Kasumi-1 (cell line): ENCODE measurements at regions not wholly inside any gene's neighbourhood (a gene's known extent, or its start where the extent isn't known, plus 50 kb on each side); places are given as distances from the start of the nearest gene placed in this dataset.
"Not testable (repeated sequence)": the region's sequence is repeated elsewhere in the genome, so short reads cannot be mapped to it uniquely, and the experiment has no call there.

ENCODE experiments used
- DNase-seq, 2 experiments: peaks; one replicate each; lab custom pipeline; 2025; lab: John Stamatoyannopoulos, UW

DNA sequence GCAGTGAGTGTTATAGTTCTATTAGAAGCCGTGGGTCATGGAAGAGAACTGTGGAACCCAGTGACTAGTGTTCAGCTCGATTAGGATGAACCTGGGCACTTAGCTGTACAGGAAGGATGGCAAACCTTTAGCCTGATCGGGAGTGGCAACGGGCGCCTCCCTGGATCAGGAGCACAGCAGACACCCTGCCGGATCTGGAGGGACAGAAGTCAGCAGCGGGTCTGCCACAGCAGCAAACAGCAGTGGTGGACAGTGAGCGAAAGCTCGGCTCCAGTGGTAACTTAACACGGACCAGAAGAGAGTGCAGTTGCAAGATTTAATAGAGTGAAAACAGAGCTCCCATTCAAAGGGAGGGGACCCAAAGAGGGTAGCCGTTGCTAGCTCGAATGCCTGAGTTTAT is 697.6 kb upstream of the SLITRK1 start:
- not testable (repeated sequence) for DNase-seq

GRCh38 chr13:84574851-84575250 is 692.6 kb upstream of the SLITRK1 start:
- DNase-seq, result peak; percentile 31 to 46

DNA sequence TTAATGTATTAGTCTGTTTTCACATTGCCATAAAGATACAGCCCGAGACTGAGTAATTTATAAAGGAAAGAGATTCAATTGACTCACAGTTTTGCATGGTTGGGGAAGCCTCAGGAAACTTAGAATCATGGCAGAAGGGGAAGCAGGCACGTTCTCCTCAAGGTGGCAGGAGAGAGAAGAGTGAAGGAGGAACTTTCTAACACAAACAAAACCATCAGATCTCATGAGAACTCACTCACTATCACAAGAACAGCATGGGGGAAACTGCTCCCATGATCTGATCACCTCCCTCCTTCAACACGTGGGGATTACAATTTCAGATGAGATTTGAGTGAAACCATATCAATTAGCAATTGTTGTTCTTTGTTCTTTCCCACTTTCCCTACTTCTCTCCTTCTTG is 689.0 kb upstream of the SLITRK1 start:
- no peak for DNase-seq

DNA sequence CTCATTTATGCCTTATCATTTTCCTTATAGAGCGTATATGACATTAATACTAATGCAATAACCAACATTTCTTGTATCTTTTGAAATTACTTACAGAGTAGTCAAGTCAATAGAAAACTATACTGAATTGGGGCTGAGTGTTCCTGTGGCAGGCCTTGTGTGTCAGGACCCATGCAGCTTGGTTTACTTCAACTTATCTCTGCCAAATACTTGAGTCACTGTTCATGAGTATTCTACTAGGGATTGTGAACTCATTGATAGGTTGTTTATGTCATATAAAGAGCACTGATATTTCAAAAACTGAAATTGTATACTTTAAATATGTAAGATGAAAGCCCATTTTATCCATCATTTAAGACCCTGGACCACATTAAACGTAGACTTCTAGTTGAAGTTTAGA is 688.6 kb upstream of the SLITRK1 start:
- no peak for DNase-seq

- no peak for DNase-seq
Measured at GRCh38 chr13:84569366-84569765, 687.1 kb upstream of the SLITRK1 start.

- peak; percentile 49 to 64 for DNase-seq
Measured at GRCh38 chr13:84567848-84568247, 685.6 kb upstream of the SLITRK1 start.

- DNase-seq, result no peak
Measured at GRCh38 chr13:84566780-84567179, 684.5 kb upstream of the SLITRK1 start.

DNA sequence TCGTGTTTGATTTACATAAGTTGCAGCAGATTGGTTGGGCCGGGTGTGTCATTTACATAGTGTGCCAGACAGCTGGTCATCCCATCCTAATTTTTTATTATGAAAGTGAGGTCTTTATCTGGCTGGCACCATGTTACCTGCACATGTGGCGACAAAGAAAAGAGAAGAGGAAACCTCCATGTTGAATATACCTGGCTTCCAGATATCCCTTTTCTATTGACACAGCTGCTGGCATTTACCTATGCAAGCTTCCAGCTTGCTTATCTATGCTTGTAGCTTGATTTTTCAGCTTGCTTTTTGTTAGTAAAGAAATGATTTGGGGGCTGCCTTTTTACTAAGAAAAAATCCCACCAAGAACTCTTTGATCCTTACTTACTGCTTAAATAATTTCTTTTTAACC is 681.3 kb upstream of the SLITRK1 start:
- no peak for DNase-seq

GRCh38 chr13:84553227-84553626 is 671.0 kb upstream of the SLITRK1 start:
- no peak for DNase-seq

DNA sequence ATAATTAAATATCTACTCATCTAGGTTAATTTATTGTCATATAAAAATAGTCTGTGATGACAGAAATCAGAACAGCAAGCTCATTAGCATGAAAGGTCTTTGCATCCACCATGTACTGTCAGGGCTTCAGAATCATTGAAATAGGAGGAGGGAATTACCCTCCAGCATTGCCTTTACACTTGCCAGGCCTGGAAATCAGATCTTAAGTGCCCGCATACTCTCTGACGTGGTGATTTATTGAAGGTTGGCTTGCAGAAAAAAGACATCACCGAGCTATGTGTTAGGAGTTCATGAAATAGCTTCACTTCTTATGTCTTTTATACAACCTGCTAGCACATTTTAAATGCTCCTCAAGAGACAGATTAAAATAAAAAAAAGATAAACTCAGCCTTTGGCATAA is 661.7 kb upstream of the SLITRK1 start:
- no peak for DNase-seq

DNA sequence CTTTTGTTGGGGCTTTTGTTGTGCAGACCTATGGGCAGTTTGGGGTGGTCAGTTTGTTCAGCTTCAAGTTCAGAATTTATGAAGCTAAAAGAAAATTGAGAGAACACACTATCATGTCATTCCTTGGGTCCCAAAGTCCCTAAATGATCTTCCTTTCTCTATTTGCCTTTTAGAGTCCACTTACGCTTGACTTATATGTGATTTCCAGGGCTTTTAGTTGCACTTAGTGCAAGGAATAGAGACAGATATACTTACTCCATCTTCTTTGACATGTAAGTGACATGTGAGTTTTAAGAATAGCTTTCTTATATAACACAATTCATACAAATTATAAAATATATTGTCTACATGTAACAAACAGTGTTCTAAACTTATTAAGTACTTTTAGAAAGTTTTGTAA is 660.1 kb upstream of the SLITRK1 start:
- no peak for DNase-seq

DNA sequence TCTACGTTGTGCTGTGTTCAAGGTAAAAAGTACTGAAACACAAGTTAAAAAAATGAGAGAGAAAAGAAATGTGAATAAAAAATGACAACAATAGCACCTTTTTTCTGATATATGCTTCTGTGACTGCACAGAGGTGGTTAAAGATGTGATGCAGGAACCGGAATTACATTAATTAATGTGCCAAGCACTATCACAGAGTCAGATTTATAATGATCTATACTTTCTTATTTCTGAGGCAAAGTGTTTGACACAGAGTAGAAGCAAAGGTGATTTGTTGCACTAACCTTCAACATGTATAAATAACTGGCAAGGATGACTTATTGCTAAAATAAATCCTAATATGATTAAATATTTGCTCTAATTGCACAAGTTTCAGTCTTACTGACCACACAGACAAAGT is 654.6 kb upstream of the SLITRK1 start:
- DNase-seq, result no peak

DNA sequence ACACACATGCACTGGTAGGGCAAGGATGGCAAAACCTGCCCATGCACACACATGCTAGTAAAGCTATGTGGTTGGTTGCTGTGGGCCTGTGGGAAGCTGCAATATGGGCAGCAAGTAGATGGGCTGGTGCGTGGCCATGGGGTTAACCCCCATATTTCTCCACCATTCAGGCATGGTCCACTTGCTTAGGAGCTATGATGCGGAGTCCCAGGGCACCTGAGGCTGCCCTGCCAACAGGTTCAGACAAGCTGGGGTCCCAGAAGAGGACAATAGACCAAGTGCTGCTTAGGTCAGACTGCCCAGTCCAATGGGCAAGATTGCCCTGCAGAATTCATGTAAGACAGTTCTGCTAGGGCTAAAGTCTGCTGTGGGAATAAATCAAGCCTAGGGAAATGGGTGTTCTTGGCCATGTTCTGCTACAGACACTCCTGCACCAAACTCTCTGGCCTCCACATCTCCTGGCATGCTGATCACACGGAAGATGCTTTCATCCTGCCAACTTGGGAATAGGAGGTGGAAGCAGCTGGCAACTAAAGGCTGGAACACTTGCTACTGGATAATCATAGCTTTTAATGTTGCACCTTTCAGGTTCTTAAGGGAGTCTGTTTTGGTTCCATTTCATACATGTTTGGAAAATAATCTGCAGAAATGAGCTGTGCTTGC is 646.3 kb upstream of the SLITRK1 start:
- no peak for DNase-seq

DNA sequence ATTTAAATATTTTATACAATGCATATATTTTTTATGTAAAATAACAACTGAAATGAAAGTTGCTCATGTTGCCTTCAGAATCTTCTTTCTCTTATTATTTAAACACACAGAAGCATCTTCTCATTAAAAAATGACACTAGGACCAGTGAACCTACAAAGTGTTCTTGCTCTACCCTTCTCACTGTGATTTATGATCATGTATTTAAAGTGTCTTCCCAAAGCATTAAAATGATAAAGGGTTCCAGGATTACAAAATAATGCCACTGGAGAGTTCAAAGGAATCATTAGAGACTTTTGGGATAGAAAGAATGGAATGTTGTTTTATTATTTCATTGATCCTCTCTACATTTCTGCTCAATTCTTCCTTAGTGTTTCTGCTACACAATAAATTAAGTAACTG is 643.6 kb upstream of the SLITRK1 start:
- no peak for DNase-seq

DNA sequence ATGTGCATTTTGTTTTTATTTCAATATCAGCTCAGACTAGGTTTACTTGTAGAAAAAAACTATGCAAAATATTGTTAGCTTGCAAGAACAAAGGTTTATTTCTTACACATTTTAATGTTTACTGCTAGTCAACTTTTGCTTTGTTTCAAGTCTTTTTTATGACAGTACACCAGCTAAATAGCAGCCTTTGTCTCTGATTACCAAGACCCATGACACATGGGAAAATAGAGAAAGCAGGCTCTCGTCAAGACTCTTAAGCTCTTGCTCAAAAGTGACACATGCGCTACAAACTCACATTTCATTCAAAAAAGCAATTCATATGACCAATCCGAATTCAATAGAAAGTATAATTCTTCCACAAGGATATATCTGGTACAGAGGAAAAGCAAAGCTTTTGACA is 642.3 kb upstream of the SLITRK1 start:
- no peak for DNase-seq

- no peak for DNase-seq
Measured at GRCh38 chr13:84500016-84500415, 617.7 kb upstream of the SLITRK1 start.

DNA sequence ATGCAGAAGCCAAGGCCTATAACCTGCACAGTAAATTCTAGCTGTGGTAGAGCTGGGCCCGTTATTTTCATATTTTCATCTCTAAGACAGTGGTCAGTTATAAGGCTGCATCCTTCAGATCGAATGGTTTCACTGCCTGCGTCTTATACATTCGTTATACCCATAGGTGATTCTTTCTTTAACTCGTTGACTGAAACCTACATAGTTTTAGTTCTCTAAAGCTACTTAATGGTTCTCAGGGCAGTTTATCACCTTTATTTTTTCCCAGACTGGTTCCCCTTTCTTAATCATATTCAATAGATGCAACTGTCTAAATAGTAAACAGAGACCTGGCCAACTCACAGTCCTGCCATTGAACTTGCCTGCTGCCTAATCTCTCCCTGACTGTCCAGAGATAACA is 615.3 kb upstream of the SLITRK1 start:
- no peak for DNase-seq

GRCh38 chr13:84491952-84492351 is 609.7 kb upstream of the SLITRK1 start:
- DNase-seq, result no peak

DNA sequence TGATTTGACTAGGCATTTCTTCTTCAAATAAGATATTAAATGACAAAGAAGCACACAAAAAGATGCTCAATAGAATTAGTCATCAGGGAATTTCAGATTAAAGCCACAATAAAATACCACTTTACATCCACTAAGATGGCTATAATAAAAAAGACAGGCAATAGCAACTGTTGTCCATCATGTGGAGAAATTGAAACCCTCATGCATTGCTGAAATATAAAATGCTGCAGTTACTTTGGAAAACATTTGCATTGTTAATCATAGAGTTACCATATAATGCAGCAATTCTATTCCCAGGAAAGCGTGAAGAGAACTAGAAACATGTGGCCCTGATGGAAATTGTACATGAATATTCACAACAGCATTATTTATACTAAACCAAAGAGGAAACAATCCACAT is 605.5 kb upstream of the SLITRK1 start:
- DNase-seq, result no peak

- no peak for DNase-seq
Measured at GRCh38 chr13:84481958-84482357, 599.7 kb upstream of the SLITRK1 start.

DNA sequence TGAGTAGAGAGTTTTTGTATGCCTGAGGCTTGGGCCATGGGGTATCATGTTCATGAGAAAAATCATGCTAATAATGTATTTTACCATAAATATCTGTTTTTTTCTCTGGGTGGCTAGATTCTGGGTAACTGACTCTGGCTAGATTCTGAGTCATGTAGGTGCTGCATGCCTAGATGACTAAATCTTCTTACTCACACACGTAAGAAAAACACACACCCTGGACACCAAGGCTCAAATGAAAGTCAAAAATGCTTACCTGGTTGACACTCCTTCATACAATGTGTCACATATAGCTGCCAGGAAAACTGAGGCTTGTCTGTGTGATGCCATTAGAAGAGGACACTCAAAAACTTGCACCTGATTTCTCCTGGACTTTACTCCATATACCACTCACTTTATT is 597.4 kb upstream of the SLITRK1 start:
- no peak for DNase-seq

DNA sequence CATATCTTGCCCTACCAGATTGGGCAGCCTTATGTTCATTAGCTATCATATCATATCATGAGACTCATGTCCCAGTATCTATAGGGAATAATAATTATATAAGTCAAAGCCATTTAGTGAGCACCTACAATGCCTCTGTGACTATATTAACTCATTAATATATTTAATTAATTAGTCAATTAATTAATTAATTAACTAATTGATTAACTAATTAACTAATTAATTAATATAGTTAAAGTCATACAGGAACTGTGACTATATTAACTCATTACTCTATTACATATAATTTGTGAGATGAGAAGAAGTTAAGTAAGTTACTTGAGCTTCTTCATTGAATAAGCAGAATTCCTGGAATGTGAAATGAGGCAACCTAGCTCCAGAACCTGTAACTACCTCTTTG is 588.3 kb upstream of the SLITRK1 start:
- DNase-seq, result no peak

DNA sequence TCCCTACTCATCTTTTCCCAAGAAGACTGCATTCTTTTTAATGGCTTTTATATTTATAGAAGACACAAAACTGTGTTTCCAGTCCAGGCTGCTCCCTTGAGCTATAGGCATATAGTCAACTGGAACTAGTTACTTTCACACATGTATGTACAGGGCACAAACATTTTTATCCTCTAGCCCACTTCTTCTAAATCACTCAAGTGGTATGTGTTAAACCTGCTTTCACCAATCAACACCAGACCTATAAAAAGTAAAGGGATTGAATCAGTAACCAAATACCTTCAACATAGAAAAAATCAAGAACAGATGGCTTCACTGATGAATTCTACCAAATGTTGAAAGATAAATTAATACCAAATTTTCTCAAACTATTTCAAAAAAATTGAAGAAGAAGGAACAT is 584.2 kb upstream of the SLITRK1 start:
- no peak for DNase-seq

DNA sequence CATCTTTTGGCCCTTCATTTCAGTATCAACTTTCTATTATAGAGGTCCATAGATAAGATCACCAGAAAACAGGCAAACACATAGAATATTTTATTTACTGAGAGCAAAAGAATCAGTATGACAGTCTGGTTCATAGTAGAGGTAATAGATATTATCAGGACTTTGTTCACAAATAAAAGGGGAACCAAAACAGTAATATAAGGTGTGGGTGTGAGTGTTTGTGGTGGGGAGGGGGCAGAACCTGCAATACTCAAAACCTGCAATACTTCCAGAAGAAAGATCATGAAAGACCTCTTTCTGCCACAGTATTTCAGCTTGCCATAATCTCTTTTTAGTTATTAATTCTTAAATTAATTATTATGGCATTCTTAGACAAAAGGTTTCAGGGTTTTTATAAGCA is 578.7 kb upstream of the SLITRK1 start:
- DNase-seq, result no peak
